GM18505 (cell line): ENCODE measurements at regions not wholly inside any gene's neighbourhood (a gene's known extent, or its start where the extent isn't known, plus 50 kb on each side); places are given as distances from the start of the nearest gene placed in this dataset.
"Not testable (repeated sequence)": the region's sequence is repeated elsewhere in the genome, so short reads cannot be mapped to it uniquely, and the experiment has no call there.

ENCODE experiments used
- ATAC-seq: cut with Tn5 transposase; IDR thresholded peaks from one replicate; pipeline ENCODE4 v1.9.1; 2021; ENCODE audit not compliant: unreplicated experiment
- POLR2A ChIP-seq: IDR thresholded peaks from 4 replicates; pipeline ENCODE4 v1.6.1; 2011; ENCODE audit warnings: borderline replicate concordance; ENCODE audit not compliant: insufficient read depth, insufficient read length; ENCODE audit errors: extremely low read depth

DNA sequence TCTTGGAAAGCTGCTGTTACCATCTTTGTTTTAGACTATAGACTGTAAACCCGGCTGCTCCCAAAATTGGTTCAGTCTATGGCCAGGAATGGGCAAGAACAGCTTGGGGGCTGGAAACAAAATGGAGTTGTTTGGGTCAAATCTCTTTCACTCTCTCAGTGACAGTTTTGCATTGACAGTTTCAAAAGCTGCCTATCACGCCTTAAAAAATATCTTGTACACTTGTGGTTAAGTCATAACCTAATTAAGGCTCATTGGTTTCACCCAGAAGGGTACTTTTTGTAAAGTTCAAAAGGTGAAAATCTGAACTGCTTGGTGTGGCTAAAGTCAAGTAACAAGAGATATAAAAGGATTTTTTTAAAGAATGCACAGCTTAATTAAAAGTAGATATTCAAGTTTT lies 76.1 kb upstream of the PRL start:
- no peak for TF ChIP-seq POLR2A

DNA sequence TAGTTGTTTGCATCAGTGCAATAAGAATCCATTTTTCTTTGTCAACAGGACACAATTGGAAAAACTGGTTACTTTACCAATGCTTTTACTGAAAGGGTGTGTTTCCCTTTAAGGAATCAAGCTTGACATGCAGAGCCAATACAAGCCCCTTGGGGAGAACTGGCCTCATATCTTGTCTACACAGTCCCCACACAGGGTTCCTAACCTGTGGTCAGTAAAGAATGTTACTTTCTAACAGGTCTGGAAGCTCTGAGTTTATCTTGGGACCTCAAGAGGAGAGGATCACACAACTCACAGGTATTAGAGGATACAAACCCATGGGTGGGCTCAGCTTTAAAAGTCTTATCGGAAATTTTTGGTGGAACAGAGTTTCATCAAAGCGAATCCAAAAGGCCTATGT lies 78.1 kb upstream of the PRL start:
- ATAC-seq: not testable (repeated sequence)

More for the DNA sequence above, 76.1 kb upstream of the PRL start:
- peak; percentile 91 for ATAC-seq

DNA sequence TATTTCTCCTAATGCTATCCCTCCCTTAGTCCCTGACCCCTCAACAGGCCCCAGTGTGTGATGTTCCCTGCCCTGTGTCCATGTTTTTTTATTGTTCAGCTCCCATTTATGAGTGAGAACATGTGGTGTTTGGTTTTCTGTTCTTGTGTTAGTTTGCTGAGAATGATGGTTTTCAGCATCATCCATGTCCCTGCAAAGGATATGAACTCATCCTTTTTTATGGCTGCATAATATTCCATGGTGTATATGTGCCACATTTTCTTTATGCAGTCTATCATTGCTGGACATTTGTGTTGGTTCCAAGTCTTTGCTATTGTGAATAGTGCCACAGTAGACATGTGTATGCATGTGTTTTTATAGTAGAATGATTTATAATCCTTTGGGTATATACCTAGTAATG lies 79.5 kb upstream of the PRL start:
- ATAC-seq: not testable (repeated sequence)

DNA sequence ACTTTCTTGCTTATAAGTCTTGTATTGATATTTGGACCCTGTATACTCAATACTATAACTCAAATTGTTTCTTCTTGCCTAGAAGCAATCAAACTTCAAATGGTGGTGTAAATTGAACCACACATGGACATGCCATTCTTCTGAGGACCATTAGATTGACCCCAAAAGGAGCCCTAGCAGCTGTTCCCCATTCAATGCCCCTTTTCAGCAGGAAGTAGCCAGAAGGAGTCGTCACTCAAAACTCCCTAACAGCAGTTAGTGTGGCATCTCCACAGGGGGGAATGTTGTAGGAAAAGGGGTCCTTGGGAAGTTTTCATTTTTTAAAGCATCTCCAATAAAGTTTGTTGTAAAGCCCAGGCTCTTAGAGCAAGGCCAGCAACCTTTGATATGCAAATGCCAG lies 81.7 kb upstream of the PRL start:
- not testable (repeated sequence) for ATAC-seq

DNA sequence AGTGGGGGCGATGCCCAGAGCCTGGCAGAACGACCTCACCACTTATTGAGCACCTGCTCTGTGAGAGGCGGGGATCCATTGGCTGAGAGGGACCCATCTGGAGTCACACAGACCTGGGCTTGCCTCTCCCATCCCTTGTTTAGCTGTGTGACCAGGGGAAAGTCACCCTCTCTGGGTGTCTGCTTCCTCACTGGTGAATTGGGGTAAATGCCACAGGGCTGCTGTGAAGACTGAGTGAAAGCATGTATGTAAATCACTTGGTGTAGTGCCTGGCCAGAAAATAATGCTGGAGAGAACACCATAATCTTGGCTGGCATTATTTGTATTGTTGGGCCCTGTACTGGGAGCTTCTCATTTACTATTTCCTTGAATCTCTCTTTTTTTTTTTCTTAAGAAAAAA lies 83.4 kb upstream of the PRL start:
- TF ChIP-seq POLR2A: no peak
- no peak for ATAC-seq

DNA sequence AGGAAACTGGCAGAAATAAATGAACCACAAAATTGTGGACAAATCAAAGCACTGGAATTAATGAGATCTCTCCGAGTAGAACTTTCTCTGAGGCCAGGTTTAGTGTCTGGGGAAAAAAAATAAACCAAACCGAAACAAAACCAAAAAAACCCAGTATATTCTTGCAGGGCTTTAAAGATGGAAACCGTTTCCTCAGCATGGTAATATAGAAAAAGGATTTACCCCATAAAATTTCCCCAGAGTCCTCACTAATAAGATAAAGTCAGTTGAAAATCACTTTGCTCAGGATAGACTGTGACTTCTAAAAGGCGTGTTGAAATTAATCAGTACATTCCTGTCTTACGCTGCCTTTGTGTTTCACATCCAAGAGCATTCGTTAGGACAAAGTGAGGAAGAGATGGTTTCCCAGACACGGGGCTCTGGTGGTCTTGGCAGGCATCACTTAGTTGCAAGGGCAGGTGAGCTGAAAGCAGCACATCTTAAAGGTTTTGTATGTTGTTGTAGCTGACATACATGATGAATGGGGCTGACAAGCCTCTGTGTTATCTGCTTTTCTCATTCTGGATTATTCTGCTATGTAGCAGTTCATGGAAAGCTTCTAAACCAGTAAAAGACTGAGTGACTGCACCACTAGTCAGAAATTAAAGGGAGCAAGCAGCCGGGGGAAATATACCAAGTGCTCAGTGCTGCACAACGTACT lies 85.2 kb upstream of the PRL start:
- ATAC-seq: no peak
- no peak for TF ChIP-seq POLR2A

DNA sequence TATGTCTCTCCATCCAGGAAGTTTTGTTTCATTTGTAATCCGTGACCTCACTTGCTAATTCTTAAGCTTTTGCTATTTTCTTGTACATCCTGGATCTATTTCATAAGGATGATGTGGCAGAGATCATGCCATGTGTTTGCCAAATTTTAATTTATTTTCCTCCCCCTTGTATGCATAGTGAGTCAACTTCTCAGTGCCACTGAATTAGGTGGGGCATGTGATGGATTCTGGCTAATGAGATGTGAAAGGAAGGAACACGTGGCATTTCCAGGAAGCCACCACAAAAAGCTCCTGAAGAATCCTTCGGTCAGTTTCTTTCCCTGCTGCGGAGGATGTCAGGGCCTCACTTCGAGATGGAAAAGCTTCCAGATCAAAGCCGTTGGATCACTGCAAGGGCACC lies 86.2 kb upstream of the PRL start:
- no peak for TF ChIP-seq POLR2A
- ATAC-seq: no peak

DNA sequence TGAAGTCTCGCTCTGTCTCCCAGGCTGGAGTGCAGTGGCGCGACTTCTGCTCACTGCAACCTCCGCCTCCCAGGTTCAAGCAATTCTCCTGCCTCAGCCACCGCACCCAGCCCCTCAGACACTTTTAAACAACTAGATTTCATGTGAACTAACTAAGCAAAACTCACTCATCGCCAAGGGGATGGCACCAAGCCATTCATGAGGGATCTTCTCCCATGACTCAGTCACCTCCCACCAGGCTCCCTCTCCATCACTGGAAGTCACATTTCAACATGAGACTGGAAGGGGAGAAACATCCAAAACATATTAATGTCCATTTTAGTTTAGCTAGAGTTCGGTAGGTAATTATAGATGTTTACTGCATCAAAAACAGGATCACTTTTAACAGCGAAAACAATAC lies 95.9 kb upstream of the PRL start:
- ATAC-seq: no peak
- no peak for TF ChIP-seq POLR2A

DNA sequence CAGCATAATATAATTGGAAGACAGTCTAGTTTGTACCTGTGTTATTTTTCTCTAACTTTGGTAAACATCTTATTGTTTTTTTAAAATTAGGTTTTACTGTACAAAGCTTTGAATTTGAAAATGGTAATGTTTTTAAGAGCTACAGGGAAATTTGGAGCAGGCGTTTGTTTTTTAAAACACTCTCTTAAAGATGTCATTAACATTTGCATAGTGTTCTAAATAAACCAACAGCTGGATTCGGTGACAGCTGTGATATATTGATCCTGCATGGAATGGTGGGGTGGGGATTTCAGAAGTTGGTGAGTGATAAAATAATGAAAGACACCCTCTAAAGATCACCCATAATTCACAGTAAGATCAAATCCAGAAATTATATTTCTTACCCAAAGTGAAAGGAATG lies 97.9 kb upstream of the PRL start:
- ATAC-seq: no peak

DNA sequence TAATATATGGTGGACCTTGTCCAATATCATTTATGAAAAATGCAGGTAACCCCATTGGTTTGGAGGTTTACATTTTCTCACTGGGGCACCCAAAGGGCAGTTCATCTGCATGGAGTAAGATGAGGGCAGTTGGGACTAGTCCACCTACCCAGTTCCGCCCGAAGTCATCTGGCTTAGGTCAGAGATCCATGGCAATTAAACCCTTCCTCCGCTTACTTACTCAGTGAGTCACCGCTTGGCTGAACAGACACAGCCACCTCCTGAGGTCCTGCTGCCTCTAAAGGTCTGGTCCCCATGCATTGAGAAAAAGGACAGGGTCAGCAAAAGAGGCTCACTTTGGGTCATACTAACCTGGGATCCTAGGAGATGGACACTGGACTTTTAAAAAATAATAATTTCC lies 102.9 kb upstream of the PRL start:
- TF ChIP-seq POLR2A: no peak
- no peak for ATAC-seq

More for the DNA sequence above, 97.9 kb upstream of the PRL start:
- TF ChIP-seq POLR2A: no peak

DNA sequence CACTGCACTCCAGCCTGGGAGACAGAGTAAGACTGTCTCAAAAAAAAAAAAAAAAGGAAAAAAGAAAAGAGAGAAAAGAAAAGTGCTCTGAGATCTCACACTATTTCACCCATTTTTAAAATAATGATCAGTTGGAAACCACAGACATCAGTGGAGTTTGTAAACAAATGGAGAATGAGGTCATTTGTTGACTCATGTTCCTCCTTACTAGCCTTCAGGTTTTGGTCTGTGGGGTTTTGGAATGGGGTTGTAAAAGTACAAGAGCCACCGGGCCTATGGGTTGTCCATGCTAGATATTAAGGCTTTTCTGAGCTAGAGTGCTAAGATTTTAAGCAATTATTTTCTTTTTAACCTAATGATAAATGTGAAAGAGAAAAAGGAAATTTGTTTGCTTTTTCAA lies 104.4 kb upstream of the PRL start:
- no peak for ATAC-seq
- TF ChIP-seq POLR2A: no peak

DNA sequence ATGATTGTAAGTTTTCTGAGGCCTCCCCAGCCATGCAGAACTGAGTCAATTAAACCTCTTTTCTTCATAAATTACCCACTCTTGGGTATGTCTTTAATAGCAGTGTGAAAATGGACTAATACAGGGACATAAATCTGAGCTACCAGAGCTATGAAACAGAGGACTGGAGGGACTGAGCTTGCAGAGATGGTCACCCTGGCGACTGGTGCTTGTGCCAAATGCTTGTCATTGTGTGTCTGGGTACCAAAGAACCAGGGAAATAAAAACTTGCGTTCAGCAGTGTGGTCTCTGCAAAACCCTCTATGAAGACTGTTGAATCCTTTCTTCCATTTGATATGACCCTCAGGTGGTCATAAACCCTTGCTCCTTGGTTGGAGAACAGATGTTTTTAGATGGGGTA lies 105.1 kb upstream of the PRL start:
- ATAC-seq: no peak
- no peak for TF ChIP-seq POLR2A

DNA sequence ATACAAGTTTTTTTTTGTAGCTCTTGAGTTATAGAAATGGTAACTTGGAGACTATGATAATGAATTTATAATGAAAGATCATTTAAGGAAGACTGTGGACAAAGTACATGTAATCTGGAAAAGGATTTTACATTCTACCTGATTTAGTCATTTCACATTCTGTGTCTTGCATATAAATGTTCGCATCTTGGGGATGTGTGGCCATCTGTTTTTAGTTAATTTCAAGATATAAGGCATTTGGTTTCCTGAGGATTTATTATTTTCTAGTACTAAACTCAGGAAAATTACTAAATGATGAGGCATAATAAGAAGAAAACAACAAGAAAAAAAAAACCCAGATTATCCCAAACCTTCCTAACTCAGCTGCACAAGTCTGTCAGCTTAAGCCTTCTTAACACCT lies 112.7 kb upstream of the PRL start:
- no peak for ATAC-seq
- no peak for TF ChIP-seq POLR2A

DNA sequence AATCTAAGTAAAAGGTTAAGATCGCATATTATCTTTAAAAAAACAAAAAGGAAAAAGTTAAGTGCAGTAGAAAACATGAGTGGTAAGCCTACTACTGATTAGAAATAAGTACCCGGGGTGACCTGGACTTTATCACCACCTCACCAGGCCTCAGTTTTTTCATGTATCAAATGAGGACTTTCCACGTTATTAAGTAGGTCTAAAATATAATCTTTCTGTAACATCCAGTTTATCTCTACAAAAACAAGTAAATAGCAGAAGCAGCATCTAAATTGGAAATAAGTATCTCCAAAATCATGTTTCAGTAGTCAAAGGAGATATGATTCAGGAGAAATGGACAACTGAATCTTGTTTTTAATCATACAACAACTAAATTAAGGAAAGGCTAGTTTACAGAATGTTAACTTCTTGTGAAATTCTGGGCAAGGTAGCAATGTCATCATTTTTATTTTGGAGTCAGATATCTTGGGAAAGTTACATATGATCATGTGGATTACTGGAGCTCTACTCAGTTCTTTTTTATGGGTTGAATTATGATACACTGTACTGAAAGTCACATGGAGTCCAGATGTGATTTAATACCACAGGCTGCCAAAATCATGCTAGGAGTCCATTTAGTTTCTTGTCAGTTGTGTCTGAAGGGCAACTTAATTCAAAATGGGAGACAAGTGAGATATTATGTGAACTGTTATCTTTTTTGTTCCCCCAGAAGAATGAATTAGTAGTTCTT lies 114.7 kb upstream of the PRL start:
- no peak for TF ChIP-seq POLR2A
- no peak for ATAC-seq

DNA sequence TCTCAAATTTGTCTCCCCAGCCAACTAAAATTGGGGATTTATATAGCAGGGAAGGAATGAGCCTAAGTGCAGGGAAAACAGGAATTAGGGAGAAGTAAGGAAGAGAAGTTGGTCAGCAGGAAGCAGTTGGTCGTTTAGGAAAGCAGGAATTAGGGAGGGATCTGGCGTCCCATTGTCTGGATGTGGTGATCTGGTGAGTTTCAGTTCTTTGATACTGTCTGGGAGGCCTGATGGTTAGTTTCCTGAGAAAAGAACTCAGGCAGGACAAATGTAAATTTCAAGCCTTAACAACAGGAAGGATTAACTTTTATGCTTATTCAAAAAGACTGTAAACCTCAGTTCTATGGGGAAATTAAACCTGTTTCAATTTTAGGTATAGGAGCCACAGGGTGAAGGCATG lies 116.2 kb upstream of the PRL start:
- no peak for ATAC-seq
- no peak for TF ChIP-seq POLR2A
